ENCODE measurements at regions not wholly inside any gene's neighbourhood (a gene's known extent, or its start where the extent isn't known, plus 50 kb on each side); places are given as distances from the start of the nearest gene placed in this dataset.

GRCh38 chr15:94168250-94168649 lies 63.1 kb upstream of the MCTP2 start:
- intact Hi-C loops (cut with micrococcal nuclease) (loop anchor here (5.0 kb wide), 1 partner anchor 64 kb away; the partner anchor contains the start of gene MCTP2), dilution Hi-C loops (cut with HindIII; ENCODE audit: low sequenced_read_pairs, unreplicated experiment) (no loop called here), in situ Hi-C loops (cut with MboI; ENCODE audit: low sequenced_read_pairs) (no loop called here)
- H3K56ac ChIP-seq (ENCODE audit: extremely low read depth, insufficient read depth, low read length), result no peak overlapping the region
- H3K4ac ChIP-seq (ENCODE audit: low read depth, low read length), result no peak overlapping the region
- no peak overlapping the region for H4K5ac ChIP-seq (ENCODE audit: low read depth, low read length)
- BruUV-seq (replicated peaks), result no TSS peak
- no peaks in the 10 kb centered on the region; the same call in 1 of the 2 replicates for H3K27me3 ChIP-seq (ENCODE audit: control insufficient read depth, insufficient read depth, low read length)
- ChIA-PET CTCF (interaction anchor here (1.3 kb wide), 1 partner anchor 156 kb away, joined by 5 read pairs; no protein-coding TSS in a partner anchor), POLR2A (ENCODE audit: unreplicated experiment) (no interaction called here)
- H2AFZ ChIP-seq (replicated peaks; ENCODE audit: low read length, poor library complexity), result no peak overlapping the region
- H4K8ac ChIP-seq (ENCODE audit: low read depth in 2 of 2, low read length in 2 of 2), result no peak overlapping the region
- H2BK120ac ChIP-seq (ENCODE audit: low read depth, low read length), result no peak overlapping the region
- H3K4me3 ChIP-seq (ENCODE audit: insufficient read depth, low read depth, low read length), result no peak overlapping the region
- no peak overlapping the region for H3K27ac ChIP-seq (ENCODE audit: insufficient read depth, low read length)
- TF ChIP-seq RFX5 (IDR thresholded peaks at IDR 0.05; ENCODE audit: low read depth, low read length) (no peak), POLR2A (IDR thresholded peaks at IDR 0.05; ENCODE audit: low read depth, low read length) (no peak), CTCF (conservative IDR thresholded peaks at IDR 0.05; ENCODE audit: low read depth, low read length) (no peak), MXI1 (IDR thresholded peaks at IDR 0.05; ENCODE audit: borderline replicate concordance, low read depth, low read length) (no peak), NFE2L2 (IDR thresholded peaks at IDR 0.05; ENCODE audit: low read depth, low read length) (no peak), SMC3 (IDR thresholded peaks at IDR 0.05; ENCODE audit: low read depth, low read length) (no peak), CEBPB (IDR thresholded peaks at IDR 0.05; ENCODE audit: low read depth, low read length) (no peak), MAZ (IDR thresholded peaks at IDR 0.05; ENCODE audit: borderline replicate concordance, low read depth, low read length) (no peak), CHD1 (IDR thresholded peaks at IDR 0.05; ENCODE audit: low read depth, low read length) (no peak), RAD21 (IDR thresholded peaks at IDR 0.05; ENCODE audit: low read length) (no peak), ELK1 (IDR thresholded peaks at IDR 0.05; ENCODE audit: borderline replicate concordance, low read depth, low read length) (no peak), BHLHE40 (IDR thresholded peaks at IDR 0.05; ENCODE audit: low read depth, low read length) (no peak), FOS (IDR thresholded peaks at IDR 0.05; ENCODE audit: low read depth, low read length) (no peak)
- no peaks in the 10 kb centered on the region for H3K4me1 ChIP-seq (ENCODE audit: control insufficient read depth, insufficient read depth, low read length)
- H2BK15ac ChIP-seq (ENCODE audit: low read depth, low read length), result no peak overlapping the region
- H2AK5ac ChIP-seq (ENCODE audit: low read depth, low read length), result no peak overlapping the region
- H3K18ac ChIP-seq (ENCODE audit: low read depth, low read length), result no peak overlapping the region
- no peak overlapping the region for H3K23ac ChIP-seq (ENCODE audit: low read depth, low read length)
- H3K9me1 ChIP-seq (ENCODE audit: insufficient read depth, low read length), result no peaks in the 10 kb centered on the region
- DNase-seq, result no peak
- H4K91ac ChIP-seq (ENCODE audit: insufficient read depth, low read depth, low read length), result no peak overlapping the region
- H3K9me3 ChIP-seq (ENCODE audit: control insufficient read depth, insufficient read depth, low read length), result peaks cover 3% of the 10 kb centered on the region; the same call in 1 of the 2 replicates
- H3K9ac ChIP-seq (ENCODE audit: low read depth, low read length), result no peak overlapping the region
- H3K79me1 ChIP-seq (ENCODE audit: low read depth in 1 of 2, low read length in 2 of 2), result no peaks in the 10 kb centered on the region
- H2BK20ac ChIP-seq (ENCODE audit: low read depth, low read length), result no peak overlapping the region
- no peak overlapping the region for H3K14ac ChIP-seq (replicated peaks; ENCODE audit: low read depth, low read length)
- no CpG with 5 or more reads among the region's 8 CpGs for WGBS, 2 experiments (ENCODE audit: extremely low coverage in 2 of 2, insufficient read length in 1 of 2)
- H2AK9ac ChIP-seq (replicated peaks; ENCODE audit: low read depth, low read length, poor library complexity), result no peak overlapping the region
- H3K36me3 ChIP-seq (ENCODE audit: control insufficient read depth, insufficient read depth, low read length), result no peaks in the 10 kb centered on the region
- no peak overlapping the region for H2BK5ac ChIP-seq (ENCODE audit: low read depth, low read length, poor library complexity, severe bottlenecking)
- no peak overlapping the region for H3K4me2 ChIP-seq (ENCODE audit: low read depth, low read length)
- no peaks in the 10 kb centered on the region for H4K20me1 ChIP-seq (ENCODE audit: insufficient read depth, low read length)
- no peak for ATAC-seq (ENCODE audit: low read depth)
